CD4-positive, alpha-beta T cell treated with Interleukin-10 for 1 hour (primary cell): ENCODE measurements at regions not wholly inside any gene's neighbourhood (a gene's known extent, or its start where the extent isn't known, plus 50 kb on each side); places are given as distances from the start of the nearest gene placed in this dataset.

ENCODE experiments used
- DNase-seq: peaks from one replicate; pipeline ENCODE4 v3.0.0-alpha.2; 2020

DNA sequence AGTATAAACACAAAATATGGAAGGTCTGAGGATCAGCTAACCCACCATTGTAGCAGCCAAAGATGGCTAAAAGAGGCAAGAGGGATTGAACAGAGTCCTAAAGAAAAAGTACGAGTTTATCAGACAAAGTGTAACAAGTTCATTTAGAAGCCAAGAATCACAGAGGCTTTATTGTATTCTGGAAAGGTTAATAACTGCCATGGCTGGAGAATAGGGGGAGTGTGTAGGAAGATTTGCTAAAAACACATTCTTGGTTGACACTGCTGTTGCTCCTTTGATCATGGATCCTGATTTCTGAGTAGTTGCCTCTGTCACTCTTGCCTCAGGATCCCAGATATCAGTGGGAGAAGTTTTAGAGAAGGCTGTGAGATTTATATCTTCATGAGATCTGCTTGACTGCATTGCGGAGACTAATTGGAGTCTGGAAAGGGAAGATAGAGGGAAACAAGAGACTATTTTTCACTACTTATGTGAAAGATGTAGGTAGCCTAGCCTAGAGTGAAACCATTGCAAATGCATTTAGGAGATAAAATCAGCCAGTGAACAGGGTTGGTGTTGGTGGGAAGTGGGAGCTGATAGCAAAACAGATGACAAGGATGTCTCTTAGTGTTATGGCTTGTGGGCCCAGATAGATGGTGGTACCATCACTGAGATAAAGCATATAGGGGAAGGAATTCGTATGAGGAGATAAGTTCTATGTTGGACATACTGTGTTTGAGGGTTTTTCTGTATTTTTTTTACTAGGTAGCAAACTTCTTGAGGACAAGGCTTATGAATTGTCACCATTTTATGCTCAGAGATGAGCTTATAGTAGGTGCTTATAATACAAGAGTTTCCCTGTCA is 402.9 kb upstream of the PDE3A start:
- DNase-seq: no peak

DNA sequence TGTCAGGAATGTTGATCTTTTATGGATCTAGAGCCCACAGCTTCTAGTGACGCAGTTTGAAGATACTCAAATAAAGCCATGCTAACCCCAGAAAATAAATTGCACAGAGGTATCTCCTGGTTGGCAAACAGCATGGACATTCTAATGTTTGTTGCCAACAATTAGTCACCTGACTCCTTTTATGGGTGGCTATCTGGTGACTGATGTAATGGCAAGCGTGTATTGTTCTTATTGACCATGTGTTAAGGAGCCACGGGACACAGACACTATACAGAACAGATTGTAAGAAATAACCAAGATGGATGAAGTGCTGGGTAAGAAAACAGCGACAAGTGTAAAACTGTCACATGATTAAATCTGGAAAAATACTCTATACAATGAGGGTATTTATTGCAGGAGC is 401.3 kb upstream of the PDE3A start:
- DNase-seq: no peak

DNA sequence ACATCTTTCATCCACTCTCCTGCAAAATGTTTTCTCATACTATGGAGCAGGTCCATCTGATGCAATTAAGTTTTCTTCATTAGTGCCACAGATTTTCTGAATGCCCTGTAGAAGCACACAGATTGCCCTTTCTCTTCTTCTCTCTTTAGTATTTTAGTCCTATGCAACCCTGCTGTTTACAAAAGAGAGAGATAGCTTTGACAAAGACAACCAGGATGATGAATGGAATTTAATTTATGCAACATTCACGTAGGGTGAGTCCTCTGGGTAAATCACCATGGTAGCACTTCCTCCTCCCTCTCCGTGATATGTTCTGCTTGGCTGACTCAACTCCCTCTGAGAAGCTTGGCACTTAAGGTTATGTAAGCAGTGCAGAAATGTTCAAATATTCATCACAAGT is 400.9 kb upstream of the PDE3A start:
- DNase-seq: no peak

DNA sequence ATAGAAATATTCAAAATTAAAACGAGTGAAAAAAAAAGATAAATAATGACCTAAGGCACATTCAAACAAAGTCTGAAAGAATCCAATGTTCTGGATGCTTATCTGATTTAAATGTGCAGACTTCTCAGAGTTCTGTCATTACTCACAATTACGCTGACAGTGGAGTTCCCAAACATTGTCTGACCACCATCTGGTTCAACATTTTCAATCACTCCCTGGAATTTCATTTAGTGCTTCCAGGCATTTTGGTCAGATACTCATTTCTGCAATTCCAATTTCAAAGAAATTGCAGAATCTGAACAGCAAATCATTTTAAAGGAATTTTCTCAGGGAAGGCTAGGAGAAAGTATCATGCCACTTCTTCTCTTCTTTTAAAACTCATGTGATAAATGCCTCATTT is 398.2 kb upstream of the PDE3A start:
- no peak for DNase-seq

DNA sequence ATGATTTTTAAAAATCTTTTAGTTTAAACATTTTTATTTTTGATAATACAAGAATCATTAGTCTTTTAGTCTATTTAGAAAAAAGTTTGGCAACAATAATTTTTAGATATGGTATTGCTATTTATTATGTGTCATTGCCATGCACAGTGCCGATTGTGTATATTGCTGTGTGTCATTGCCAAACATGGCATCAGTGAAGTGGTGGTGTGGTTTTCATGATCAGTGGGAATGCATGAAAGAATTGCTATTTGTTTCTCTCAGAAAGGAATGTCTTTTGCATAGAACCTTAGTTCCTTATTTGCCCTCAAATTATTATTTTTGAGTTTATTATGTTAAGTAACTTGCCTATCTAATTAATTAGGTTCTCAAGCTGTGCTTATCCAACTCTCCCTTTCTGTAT is 397.5 kb upstream of the PDE3A start:
- no peak for DNase-seq

DNA sequence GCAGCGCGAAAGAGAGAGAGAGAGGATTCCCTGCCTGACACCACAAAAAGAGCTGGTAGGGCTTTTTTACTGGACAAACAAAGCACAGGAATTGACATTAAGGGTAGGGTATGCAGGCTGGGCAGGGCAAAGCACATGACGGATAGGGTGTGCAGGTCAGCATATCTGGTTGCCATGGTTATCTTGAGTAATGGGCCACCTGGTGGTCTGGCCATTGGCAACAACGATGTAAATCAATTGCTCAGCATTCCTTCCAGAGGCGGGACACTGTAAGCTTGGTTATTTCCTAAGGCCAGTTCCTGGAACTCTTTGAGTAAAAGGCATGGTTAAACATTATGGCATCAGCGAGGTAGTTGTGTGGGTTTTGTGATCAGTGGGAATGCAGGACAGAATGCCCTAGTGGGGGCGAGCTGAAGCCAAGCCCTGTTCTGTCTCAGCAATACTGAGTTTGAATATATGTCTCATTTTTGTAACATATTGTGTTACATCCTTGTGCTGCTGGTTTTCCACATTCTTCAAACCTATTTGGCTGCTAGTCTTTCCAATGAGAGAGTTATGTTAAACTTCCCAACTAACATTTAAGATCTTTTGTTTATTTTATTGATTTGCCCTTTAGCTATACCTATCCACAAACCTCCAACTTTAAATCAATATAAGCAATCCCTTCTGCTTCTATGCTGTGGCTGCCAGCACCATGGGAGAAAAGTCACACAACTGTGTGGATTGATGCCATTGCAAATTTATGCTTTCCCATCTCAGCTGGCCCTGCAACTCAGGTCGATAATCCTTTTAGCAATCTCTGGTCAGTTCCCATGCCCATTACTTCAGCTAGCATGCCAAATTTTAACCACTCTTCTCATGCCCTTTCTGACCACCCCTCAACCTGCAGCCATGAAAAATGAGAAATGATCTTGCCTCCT is 396.7 kb upstream of the PDE3A start:
- DNase-seq: no peak

DNA sequence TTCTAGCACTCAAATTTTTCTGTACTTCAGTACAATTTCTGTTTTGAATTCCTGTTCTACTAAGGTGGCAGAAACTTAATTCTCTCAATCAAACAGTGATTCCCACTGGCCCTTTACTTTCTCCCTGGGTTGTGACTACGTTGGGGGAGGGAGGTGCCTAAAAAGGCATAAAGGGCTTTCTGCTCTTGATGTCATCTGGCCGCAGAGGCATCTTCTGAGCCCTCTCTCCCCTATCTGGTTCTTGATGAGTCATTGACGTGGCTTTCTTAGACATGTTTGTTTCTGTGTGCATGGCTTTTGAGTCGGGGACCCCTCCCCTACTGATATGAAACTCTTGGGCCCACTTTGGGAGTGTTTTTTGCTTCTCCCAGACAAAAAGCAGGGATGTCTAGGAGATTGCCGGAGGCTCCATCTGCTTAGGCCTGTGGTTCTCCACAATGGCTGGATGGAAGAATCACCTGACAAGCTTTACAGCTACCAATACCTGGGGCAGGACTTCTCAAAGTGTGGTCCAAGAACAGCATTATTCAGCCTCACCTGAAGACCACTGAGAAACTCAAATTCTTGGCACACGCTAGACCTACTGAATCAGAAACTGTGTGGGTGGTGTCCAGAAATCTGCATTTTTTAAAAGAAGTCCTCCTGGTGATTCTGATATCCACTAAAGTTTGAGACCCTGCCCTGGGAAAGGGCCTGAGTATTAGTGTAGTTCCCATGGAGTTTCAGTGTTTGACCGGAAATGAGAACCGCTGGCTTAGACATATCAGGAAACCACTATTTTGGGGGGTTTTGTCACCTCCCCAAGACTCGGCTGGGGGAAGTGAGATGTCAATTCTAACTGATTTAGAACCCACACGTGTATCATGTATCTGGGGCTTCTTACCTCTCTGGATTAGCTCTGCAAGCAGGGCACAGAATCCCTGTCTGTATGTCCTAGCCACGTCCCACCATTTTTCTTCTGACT is 395.7 kb upstream of the PDE3A start:
- no peak for DNase-seq

DNA sequence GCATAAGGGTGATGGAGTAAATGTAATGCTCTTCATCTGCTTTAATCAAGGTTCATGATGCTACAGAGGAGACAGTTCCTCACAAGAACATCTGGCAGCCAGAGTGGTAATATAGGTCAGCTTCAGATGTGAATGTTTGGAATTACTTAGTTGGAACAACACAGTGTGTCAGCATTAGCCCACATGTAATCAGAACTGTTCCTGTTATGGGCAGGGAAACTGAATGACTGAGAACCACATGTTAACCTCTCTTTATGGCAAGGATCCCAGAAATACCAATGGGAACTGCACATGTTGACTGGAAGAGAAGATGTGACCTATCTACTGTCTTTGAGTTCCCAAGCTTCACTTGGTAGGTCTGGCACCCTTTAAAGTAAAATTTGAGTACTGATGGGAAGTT is 390.1 kb upstream of the PDE3A start:
- no peak for DNase-seq

DNA sequence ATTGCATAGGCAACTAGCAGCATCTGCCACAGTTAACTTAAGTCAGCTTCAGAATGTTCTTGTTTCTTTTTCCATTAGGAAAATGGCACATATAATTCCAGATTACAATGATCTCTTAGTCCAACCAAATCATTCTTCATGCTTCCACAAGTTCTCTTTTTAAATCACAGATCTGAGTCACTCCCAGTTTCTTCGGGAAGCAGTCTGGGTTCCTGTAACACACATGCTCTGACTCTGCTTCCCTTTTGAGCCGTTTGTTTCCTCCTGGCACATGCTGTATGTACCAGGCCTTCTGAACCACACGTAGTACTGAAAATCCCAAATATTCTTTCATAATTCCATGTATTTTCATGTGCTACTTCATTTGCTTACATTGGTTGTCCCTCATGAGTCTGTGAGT is 388.8 kb upstream of the PDE3A start:
- no peak for DNase-seq

DNA sequence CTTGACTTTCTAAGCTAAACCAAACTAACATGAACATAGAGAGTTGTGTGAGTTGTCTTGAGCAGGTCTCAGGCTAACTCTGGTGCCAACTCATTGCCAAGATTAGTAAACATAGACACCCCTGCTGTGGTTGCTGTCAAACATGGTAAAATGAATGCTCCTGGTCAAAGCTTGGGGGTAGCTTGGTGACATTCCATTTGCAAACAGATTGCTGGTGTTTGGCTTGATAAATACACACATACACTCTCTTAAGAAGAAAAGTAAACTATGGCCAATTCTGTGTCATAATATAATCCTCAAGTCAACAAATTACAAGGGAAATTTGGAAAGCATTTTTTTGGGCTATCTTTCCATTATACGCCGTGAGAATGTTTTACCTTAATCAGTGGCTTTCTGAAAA is 386.4 kb upstream of the PDE3A start:
- DNase-seq: no peak

DNA sequence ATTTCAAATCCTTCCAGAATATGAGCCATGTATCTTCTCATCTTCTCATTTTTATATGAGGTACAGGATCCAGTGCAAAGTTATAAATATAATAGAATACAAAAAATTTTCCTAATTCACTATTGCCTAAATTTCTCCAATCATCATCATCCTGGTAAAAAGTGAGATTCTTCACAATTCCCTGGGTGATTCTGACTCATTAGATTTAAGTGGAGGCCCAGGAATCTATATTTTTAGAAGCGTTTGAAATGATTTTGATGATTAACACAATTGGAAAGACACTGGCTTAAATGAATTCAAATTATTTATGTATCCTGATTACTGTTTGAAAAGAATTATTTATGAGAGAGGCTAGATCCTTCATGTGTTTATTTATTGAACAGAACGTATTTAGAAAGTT is 380.3 kb upstream of the PDE3A start:
- DNase-seq: no peak

DNA sequence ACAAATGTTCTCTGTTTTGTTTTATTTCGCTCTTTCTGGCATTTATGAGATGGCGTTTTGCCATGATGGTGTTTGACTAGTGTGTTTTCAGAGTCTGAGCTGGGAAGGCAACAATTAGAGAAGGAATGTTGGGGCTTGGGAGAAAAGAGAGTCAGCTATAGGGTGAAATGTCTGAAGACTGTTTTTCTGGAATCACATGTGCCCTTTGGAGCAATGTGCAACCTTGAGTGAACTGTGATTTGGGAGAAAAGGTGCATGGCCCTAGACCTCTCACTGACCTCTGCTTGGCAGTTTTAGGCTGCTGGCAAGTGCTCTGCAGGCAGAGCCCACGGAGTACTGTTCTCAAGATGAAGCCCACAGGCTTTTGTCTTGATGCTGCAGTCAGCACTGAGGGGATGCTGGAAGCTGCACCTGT is 379.9 kb upstream of the PDE3A start:
- DNase-seq: no peak

DNA sequence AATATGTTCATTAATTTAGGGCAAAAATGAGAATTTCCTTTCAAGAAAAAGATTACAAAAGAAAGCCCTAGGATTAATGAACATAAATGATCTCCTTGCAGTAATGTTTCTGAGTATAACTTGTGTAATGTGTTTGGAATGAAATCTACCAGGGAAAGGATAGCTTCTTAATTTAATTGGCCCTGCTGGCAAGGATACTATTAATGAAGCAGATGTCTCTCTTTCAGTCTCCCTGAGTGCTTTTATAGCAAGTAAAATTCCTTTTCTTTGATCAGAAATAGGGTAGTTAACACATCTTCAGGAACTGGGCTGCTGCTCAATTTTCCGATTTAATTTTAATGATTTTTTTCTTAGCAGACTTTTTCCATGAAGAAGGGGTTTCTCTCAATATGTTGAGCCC is 379.4 kb upstream of the PDE3A start:
- no peak for DNase-seq

DNA sequence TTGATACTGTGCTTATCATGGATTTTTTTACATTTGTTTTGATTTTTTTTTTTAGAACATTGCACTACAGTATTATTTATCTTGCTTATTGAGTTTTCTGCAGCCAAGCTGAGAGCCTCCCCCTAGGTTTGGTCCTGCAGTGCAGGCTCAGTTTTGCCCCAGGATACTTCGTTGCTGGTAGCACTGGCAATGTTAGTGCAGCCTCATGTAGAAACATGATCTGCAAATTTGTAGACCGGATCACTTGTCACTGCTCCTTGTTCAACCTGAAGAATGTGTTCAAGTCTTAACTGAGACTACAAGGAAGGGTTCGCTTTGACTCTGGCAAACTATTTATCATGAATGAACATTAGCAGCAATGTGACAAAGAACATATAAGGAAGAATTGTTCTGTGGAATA is 377.2 kb upstream of the PDE3A start:
- no peak for DNase-seq

DNA sequence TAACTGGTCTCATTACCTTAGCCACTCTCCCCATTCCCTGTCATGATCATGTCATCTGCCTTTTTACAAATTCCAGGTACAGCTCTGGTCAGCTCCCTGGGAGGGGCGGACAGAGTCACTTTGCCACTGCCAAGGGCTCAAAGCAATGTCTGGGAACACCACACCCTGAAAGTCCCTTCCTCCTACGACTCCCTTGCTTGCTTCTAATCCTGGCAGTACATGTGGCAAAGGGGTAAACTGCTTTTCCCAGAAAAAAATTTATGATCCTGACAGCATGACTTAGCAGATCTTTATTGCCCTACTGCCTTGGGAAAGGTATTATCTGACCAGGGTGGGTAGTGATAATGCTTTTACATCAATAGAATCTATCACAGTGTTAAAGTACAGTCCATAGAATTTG is 376.0 kb upstream of the PDE3A start:
- DNase-seq: no peak

DNA sequence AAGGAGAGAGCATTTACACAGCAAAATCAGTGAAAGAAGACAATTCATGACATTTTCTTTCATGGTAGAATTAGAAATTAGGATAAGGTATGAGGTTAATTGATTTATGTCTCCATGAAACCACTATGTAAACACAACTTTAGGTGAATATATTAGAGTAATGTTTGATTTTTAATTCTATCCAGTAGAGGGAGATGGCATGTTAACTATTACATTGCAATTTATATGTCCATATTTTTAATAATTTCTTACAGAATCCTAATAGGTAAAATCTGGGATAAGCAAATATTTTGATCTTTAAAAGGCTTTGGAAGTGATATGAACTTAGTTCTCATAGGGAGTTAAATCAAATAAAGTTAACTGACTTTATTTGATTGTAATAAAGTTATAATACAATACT is 373.4 kb upstream of the PDE3A start:
- DNase-seq: no peak

DNA sequence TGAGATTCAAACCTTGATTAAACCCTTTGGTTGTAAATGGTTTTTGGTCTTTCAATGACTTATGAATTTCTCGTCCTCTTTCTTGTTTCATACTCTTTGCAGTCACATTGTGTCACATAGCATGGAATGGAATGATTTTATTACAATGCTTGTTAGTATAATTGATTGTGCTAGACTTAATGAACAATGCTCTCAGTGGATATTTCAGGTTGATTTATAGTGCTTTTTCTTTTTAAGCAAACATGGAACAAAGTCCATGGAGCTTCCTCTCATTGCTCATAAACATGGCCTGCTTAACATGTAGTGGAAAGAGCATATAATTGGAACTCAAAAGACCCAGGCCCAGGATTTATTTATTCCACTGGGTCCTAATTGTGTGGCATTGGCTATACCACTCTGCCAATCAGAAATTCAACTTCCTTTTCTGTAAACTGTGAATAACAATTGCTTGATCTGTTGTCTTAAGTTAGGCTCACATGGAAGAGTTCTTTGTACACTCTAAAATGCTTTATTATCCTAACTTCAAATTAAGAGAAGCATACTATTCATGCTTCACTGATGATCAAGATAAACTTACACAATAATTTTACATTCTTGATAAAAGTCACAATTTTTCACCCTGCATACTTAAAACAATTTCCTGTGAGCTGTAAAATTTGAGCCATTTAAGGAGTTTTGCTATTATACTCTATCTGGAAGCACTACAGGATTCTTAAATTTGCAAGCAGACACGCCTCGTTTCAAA is 370.5 kb upstream of the PDE3A start:
- DNase-seq: no peak

DNA sequence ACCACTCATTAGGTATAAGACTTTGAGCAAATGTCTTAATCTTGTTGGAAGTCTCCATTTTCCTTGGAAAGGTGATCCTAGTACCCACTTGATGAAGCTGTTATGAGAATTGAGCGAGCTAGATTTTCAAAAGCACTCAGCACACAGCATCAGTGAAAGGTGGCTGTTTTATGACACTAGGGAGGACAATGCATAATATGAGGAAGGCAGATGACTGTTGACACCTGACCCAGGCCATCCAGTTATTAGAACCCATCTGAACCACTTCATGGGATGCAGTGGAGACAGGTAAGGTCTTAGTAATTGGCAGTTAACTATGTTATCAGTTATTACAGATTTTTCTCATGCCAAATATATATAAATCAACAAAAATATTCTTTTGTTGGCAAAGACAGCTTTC is 369.9 kb upstream of the PDE3A start:
- DNase-seq: no peak

DNA sequence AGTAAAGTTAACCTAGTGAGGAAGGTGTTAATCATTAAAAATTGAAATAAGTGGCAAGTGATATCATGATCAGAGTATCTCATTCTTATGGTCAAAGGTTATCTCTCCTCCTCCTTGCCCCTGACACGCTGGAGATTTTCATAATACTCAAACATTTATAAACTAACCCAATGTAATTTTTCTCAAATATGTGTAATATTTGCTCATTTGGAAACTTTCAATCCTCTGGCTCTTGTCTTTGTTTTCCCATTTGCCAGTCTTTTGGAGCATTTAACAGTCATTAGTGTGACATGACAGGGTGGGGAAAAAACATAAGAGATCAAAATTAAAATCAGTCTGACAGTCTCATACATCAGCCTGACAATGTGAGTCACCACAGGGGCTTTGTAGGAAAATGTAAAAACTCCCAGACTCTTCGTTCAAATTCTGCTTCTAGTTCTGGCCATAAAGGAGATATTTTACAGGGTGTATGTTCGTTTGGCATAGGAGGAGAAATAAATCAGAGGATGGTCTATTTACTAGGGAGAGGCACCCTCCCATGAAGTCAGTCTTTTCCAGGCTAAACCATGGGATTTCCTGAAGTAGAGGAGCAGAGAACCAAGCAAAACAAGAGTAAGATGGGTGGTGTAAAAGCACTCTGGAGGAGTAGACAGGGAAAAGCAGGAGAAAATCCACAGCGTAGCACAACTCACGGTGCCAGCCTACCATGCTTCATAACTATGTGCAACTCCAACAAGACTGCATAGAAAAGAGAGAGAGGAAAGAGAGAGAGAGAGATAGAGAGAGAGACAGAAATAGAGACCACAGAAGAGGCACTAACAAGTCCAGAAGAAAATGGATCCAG is 369.2 kb upstream of the PDE3A start:
- no peak for DNase-seq

DNA sequence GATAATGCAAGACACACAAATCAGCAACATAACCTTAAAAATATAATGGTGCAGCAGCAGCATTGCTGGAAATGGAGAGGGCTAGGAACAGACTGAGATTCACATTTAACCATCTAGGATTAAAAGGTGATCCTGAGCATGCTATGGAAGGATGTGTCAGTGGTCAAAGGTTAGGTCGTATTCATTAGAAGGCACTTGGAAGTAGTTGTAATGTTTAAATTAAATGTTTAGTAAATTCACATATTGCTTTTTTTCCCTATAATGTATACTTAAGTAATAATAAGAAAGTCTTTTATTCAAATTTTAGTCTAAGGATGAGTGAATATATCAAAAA is 368.6 kb upstream of the PDE3A start:
- no peak for DNase-seq

DNA sequence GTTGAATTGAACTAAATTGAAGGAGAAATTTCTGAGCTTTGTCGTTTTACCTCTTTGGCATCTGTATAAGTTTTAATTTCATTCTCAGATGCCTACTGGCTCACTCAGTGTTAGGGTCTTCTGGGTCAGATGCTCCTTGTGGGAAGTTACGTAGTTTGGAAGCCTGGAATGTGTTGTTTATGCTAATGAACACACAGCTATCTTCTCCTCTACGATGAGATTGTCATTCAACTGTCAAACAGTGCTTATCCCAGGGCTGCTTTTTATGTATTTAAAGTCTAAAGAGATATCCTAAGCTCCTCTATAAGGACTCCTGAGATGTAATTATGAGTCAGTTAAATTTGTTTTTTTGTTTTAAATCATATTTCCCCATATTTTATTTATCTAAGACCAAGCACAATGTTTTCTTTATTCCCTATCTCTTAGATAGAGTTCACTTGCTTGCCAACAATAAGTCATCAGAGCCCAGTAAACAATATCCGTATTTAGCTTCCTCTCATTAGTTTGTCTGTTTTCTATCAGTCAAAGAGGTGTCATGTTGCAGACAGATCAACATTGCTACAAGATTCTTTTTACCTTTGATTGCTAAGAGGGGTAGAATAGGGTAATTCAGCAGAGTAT is 368.0 kb upstream of the PDE3A start:
- DNase-seq: no peak
